GM18951 (cell line): ENCODE measurements at regions not wholly inside any gene's neighbourhood (a gene's known extent, or its start where the extent isn't known, plus 50 kb on each side); places are given as distances from the start of the nearest gene placed in this dataset.

Source experiments
- POLR2A ChIP-seq: IDR thresholded peaks from 4 replicates; pipeline ENCODE4 v1.6.1; 2011; ENCODE audit warnings: mild to moderate bottlenecking; ENCODE audit not compliant: insufficient read length, insufficient read depth; ENCODE audit errors: extremely low read depth
- in situ Hi-C: fragments of 300-500 bp; cut with MboI; formaldehyde crosslinking; loops from one replicate; pipeline ENCODE4 v1.12.0; 2022; ENCODE audit warnings: low sequenced_read_pairs, mixed read lengths, inconsistent platforms; ENCODE audit not compliant: unreplicated experiment

GRCh38 chr18:61127714-61128467 is 205.3 kb upstream of the CDH20 start:
- TF ChIP-seq POLR2A: no peak

GRCh38 chr18:61129001-61129400 is 204.2 kb upstream of the CDH20 start:
- in situ Hi-C loops: no loop called here
- TF ChIP-seq POLR2A: no peak

More at GRCh38 chr18:61127714-61128467, 205.3 kb upstream of the CDH20 start:
- in situ Hi-C loops: no loop called here

DNA sequence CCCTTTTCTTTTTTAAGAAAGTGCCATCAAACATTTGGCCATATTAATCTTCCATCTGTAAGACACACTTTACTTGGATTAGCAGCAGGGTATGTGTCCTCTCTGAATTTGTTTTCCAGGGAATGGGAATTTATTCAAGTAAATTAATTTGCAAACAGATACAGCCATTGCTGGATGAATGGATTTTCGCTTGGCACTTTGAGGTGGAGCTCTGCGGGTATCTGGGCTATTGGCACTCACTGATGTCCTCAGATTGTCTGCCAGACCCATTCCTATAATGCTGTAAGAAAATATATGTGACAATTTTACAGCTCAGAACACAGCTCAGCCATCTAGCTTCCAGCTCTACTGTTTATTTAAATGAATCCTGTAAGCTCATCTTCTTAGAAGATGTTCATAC is 201.2 kb upstream of the CDH20 start:
- TF ChIP-seq POLR2A: no peak
- in situ Hi-C loops: no loop called here

GRCh38 chr18:61133783-61134182 is 199.4 kb upstream of the CDH20 start:
- TF ChIP-seq POLR2A: no peak
- in situ Hi-C loops: no loop called here

DNA sequence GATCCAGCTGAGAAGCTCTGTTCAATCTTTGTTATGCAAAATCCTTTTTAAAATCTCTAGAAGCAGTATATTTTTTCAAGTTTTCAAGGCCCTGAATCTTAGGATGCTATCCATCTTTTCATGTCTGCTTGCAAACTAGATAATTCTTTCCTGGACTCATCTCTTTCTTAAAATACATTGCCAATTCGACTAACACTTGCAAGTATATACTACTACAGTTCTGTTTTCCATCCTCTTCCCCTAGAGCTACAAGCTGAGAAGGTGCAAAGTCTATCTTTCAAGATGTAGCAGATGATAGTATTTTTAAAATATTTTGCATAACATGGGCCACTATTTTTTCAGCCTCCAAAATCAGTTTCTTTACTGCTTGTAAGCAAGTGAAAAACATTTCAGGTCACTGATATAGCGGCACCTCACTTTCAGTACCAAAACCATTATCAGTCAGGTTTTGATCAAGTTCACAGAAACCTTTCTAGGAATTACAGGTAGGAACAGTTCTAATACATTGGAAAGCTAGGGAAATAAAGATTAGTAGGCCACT is 196.4 kb upstream of the CDH20 start:
- in situ Hi-C loops: no loop called here
- no peak for TF ChIP-seq POLR2A

- no peak for TF ChIP-seq POLR2A
- in situ Hi-C loops: no loop called here
Measured at GRCh38 chr18:61141691-61142090, 191.5 kb upstream of the CDH20 start.

DNA sequence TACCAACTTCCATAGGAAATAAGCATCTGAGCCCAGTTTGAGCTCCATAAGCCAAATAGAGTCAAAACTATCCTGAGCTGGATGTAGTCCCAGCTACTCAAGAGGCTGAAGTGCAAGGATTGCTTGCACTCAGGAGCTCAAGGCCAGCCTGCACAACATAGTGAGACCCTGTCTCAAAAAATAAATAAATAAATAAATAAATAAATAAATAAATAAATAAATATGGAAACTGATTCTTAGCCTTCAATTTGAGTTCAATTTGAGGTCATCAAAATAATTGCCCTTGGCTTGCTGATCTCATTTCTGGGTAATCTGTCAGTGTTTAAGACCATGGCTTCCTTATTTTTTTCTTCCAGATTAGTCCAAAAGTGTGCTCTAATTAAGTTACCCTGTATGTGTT is 184.9 kb upstream of the CDH20 start:
- TF ChIP-seq POLR2A: no peak
- in situ Hi-C loops: no loop called here

GRCh38 chr18:61149786-61150185 is 183.4 kb upstream of the CDH20 start:
- in situ Hi-C loops: no loop called here
- TF ChIP-seq POLR2A: no peak

DNA sequence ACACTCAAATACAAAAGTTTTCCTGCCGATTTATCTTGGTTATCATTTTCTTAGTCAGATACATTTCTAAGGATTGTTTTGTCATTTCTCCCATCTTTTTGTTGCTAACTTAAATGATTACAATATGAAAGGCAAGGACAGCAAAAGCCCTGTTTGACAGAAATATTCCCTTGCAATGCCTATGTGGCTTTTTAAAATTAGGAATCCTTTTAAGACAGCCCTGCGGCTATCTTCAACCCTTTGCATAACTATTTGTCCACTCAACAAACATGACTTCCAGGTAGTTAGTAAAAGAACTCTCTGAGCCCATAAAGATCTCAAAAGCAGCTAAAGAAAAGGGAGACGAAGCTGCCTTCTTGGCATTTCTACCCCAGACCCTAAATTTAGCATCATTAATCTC is 179.7 kb upstream of the CDH20 start:
- in situ Hi-C loops: no loop called here
- no peak for TF ChIP-seq POLR2A

GRCh38 chr18:61154866-61155265 is 178.4 kb upstream of the CDH20 start:
- TF ChIP-seq POLR2A: no peak
- in situ Hi-C loops: no loop called here

GRCh38 chr18:61155586-61155985 is 177.6 kb upstream of the CDH20 start:
- TF ChIP-seq POLR2A: no peak
- in situ Hi-C loops: no loop called here

DNA sequence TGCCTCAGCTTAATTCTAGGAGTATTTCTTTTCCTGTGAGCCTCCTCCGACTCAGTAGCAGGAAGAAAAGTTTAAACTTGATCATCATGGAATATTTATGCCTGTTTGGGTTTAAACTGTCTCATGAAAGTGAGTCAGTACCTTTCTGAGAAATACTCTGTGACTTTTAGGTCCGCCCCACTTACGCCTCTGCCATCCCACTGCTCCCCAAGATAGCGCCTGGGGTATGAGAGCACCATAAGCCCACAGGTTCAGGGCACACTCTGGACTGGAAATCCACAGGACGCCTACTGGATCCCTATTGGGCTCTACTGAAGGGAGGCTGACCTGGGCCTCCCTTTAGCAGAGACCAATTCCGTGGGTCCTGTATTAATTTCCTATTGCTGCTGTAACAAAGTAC is 175.8 kb upstream of the CDH20 start:
- in situ Hi-C loops: no loop called here

GRCh38 chr18:61159246-61159645 is 174.0 kb upstream of the CDH20 start:
- in situ Hi-C loops: no loop called here
- no peak for TF ChIP-seq POLR2A

More for the DNA sequence above, 175.8 kb upstream of the CDH20 start:
- no peak for TF ChIP-seq POLR2A

GRCh38 chr18:61164321-61164720 is 168.9 kb upstream of the CDH20 start:
- TF ChIP-seq POLR2A: no peak
- in situ Hi-C loops: no loop called here
